Upper lobe of left lung (tissue), 6 donors: ENCODE measurements at regions not wholly inside any gene's neighbourhood (a gene's known extent, or its start where the extent isn't known, plus 50 kb on each side); places are given as distances from the start of the nearest gene placed in this dataset.

Experiments
- ATAC-seq, 2 donors: fragments of 200-7000 bp; cut with Tn5 transposase; one replicate each; pipeline ENCODE4 v1.9.1; 2022; ENCODE audit warnings: mild to moderate bottlenecking in 2 of 2, moderate library complexity in 2 of 2; ENCODE audit not compliant: low FRiP score in 2 of 2
- DNase-seq, 2 donors: peaks; one replicate each; pipeline ENCODE4 v3.0.0-alpha.2; 2019 to 2020
- H3K27ac ChIP-seq, 4 donors: fragments of 200-600 bp; sonication (generic); one replicate each; pipeline ENCODE4 v1.5.1; 2016 to 2019
- H3K27me3 ChIP-seq, 4 donors: fragments of 200-600 bp; sonication (generic); one replicate each; pipeline ENCODE4 v1.5.1; 2017 to 2019
- H3K36me3 ChIP-seq, 4 donors: fragments of 200-600 bp; sonication (generic); one replicate each; pipeline ENCODE4 v1.5.1; 2016 to 2019
- H3K4me1 ChIP-seq, 4 donors: fragments of 200-600 bp; sonication (generic); one replicate each; pipeline ENCODE4 v1.5.1; 2018 to 2019
- H3K4me3 ChIP-seq, 4 donors: fragments of 200-600 bp; sonication (generic); one replicate each; pipeline ENCODE4 v1.5.1; 2017 to 2019; ENCODE audit warnings: mild to moderate bottlenecking in 2 of 4, moderate library complexity in 1 of 4
- H3K9me3 ChIP-seq, 4 donors: fragments of 200-600 bp; sonication (generic); one replicate each; pipeline ENCODE4 v1.5.1; 2018 to 2019
- EP300 ChIP-seq, 4 donors: sonication (generic); formaldehyde crosslinking; IDR thresholded peaks; one replicate each; pipeline ENCODE4 v1.5.1; 2017; ENCODE audit warnings: antibody characterized with exemption in 4 of 4, control low read depth in 2 of 4
- POLR2A ChIP-seq, 4 donors: fragments of 450-650 bp; IDR thresholded peaks; one replicate each; pipeline ENCODE4 v1.5.1; 2016 to 2017; ENCODE audit warnings: antibody characterized with exemption in 4 of 4, mild to moderate bottlenecking in 2 of 4
- POLR2AphosphoS5 ChIP-seq, 2 donors: sonication (generic); formaldehyde crosslinking; IDR thresholded peaks; one replicate each; pipeline ENCODE4 v1.5.1; 2017; ENCODE audit warnings: antibody characterized with exemption in 2 of 2
- WGBS, 2 donors: methylation state at CpG; one replicate each; pipeline ENCODE4 v1.1.5; 2017 to 2018; 5-methylcytosine and 5-hydroxymethylcytosine counted together
- TF ChIP-seq, protein P1 (sequence below), 6 experiments: fragments of 450-650 bp in 4 of 6; fragments of 200-600 bp in 2 of 6; sonication (generic) in 2 of 6; IDR thresholded peaks; one replicate each; pipeline ENCODE4 v1.5.1; 2016 to 2019; ENCODE audit warnings: antibody characterized with exemption in 6 of 6
- donor health status: DM: no; HTN: no; CAD: no; lungs with moderate emphysema.
- donor health status: DM: no; HTN: yes; CAD: no; lungs with severe emphysema.

DNA sequence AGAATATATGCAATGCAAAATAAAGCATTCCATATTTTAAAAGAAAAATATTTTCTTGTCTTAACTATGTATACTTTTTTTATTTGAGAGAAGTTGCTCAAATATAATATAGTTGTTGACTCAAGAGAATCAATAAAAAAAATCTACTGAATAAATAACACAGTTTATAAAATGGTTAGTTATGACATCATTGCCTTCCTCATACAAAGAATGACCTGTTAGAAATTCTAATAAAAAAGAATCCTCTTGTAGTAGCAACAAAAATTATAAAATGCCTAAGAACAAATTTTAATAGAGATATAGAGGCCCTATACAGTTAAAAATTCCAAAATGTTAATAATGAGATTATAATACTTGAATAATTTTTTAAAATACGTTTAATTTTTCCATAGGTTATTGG is 96.5 kb upstream of the AHI1 start:
- DNase-seq, result no peak
- no peak overlapping the region for H3K27ac ChIP-seq
- no peak for TF ChIP-seq POLR2A (IDR thresholded peaks at IDR 0.05)
- no peak for TF ChIP-seq EP300 (IDR thresholded peaks at IDR 0.05)
- no peak for TF ChIP-seq POLR2AphosphoS5 (IDR thresholded peaks at IDR 0.05)
- TF ChIP-seq, protein P1, sequence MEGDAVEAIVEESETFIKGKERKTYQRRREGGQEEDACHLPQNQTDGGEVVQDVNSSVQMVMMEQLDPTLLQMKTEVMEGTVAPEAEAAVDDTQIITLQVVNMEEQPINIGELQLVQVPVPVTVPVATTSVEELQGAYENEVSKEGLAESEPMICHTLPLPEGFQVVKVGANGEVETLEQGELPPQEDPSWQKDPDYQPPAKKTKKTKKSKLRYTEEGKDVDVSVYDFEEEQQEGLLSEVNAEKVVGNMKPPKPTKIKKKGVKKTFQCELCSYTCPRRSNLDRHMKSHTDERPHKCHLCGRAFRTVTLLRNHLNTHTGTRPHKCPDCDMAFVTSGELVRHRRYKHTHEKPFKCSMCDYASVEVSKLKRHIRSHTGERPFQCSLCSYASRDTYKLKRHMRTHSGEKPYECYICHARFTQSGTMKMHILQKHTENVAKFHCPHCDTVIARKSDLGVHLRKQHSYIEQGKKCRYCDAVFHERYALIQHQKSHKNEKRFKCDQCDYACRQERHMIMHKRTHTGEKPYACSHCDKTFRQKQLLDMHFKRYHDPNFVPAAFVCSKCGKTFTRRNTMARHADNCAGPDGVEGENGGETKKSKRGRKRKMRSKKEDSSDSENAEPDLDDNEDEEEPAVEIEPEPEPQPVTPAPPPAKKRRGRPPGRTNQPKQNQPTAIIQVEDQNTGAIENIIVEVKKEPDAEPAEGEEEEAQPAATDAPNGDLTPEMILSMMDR (IDR thresholded peaks at IDR 0.05), result no peak
- no peaks in the 10 kb centered on the region for H3K36me3 ChIP-seq
- ATAC-seq, result no peak
- no peaks in the 10 kb centered on the region for H3K4me1 ChIP-seq
- no peaks in the 10 kb centered on the region for H3K27me3 ChIP-seq
- WGBS, 2 donors, result 95 to 97% methylated on average over 1 of the region's 1 CpG
- H3K4me3 ChIP-seq, result no peak overlapping the region
- H3K9me3 ChIP-seq, result no peaks in the 10 kb centered on the region

GRCh38 chr6:135600086-135600702 is 102.7 kb upstream of the AHI1 start:
- ATAC-seq (no peak), DNase-seq (no peak)
- Histone ChIP-seq H3K27ac (no peak overlapping the region), H3K4me1 (no peaks in the 10 kb centered on the region), H3K36me3 (no peaks in the 10 kb centered on the region), H3K27me3 (no peaks in the 10 kb centered on the region), H3K4me3 (no peak overlapping the region), H3K9me3 (no peaks in the 10 kb centered on the region)
- TF ChIP-seq EP300 (IDR thresholded peaks at IDR 0.05), result no peak
- WGBS, 2 donors, result 76 to 78% methylated on average over 3 to 5 of the region's 5 CpGs

DNA sequence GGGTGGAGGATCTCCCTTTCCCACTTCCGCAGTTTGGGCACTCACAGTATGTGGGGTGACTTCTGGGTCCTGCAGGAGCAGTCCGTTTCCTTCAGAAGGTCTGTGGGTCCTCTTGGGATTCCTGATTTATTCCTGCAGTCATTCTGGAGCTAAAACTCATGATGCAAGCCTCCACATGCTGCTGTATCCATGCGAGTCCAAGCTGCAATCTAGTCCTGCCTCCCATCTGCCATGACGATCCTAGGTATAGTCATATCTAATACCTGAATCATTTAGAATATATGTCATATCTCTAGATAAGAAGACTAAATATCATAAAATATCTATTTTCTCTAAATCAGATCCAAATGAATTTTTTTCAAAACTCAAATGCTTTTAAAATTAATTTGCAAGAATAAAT is 103.4 kb upstream of the AHI1 start:
- Histone ChIP-seq H3K27me3 (no peaks in the 10 kb centered on the region), H3K9me3 (no peaks in the 10 kb centered on the region), H3K36me3 (no peaks in the 10 kb centered on the region), H3K4me3 (no peak overlapping the region), H3K4me1 (no peaks in the 10 kb centered on the region), H3K27ac (no peak overlapping the region)
- TF ChIP-seq EP300 (IDR thresholded peaks at IDR 0.05) (no peak), POLR2AphosphoS5 (IDR thresholded peaks at IDR 0.05) (no peak), POLR2A (IDR thresholded peaks at IDR 0.05) (no peak)
- TF ChIP-seq, protein P1 (IDR thresholded peaks at IDR 0.05), result no peak
- ATAC-seq (no peak), DNase-seq (no peak)
- WGBS, 2 donors, result 94 to 96% methylated on average over 4 of the region's 4 CpGs

DNA sequence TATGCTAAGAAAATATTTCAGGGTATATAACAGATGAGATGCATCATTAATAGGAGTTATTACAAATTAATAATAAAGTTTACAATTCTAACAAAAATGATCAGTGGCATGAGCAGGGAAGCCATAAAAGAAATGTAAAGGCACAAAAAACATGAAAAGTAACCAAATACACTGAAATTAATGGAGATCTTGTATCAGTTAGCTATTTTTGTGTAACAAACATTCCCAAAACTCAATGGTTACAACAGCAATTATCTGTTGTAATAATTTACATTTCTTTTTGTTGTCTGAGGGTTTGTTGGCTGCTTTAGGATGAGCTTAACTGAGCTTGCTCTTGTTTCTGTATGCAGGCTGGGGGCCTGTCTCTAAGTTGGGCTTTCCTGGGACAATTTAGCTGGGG is 104.3 kb upstream of the AHI1 start:
- H3K27me3 ChIP-seq, result no peaks in the 10 kb centered on the region
- no peaks in the 10 kb centered on the region for H3K9me3 ChIP-seq
- DNase-seq (no peak), ATAC-seq (no peak)
- no peak overlapping the region for H3K27ac ChIP-seq
- no peaks in the 10 kb centered on the region for H3K4me1 ChIP-seq
- TF ChIP-seq POLR2AphosphoS5 (IDR thresholded peaks at IDR 0.05) (no peak), POLR2A (IDR thresholded peaks at IDR 0.05) (no peak), EP300 (IDR thresholded peaks at IDR 0.05) (no peak)
- TF ChIP-seq, protein P1 (IDR thresholded peaks at IDR 0.05), result no peak
- H3K36me3 ChIP-seq, result no peaks in the 10 kb centered on the region
- no peak overlapping the region for H3K4me3 ChIP-seq

GRCh38 chr6:135603249-135603648 is 105.7 kb upstream of the AHI1 start:
- Histone ChIP-seq H3K4me1 (no peaks in the 10 kb centered on the region), H3K27me3 (no peaks in the 10 kb centered on the region), H3K4me3 (no peak overlapping the region), H3K36me3 (no peaks in the 10 kb centered on the region), H3K27ac (no peak overlapping the region), H3K9me3 (no peaks in the 10 kb centered on the region)
- 100% methylated on average over 2 of the region's 2 CpGs; no CpG with 5 or more reads in 1 of the 2 donors for WGBS, 2 donors
- ATAC-seq (no peak), DNase-seq (peak in 1 of 2 donors; percentile 17)
- TF ChIP-seq EP300 (IDR thresholded peaks at IDR 0.05), result no peak
- TF ChIP-seq, protein P1 (IDR thresholded peaks at IDR 0.05), result no peak
- TF ChIP-seq POLR2AphosphoS5 (IDR thresholded peaks at IDR 0.05), result no peak
- no peak for TF ChIP-seq POLR2A (IDR thresholded peaks at IDR 0.05)
